NCI-H82 treated with DMSO at 0.1 percent for 48 hours (cell line): ENCODE measurements at regions not wholly inside any gene's neighbourhood (a gene's known extent, or its start where the extent isn't known, plus 50 kb on each side); places are given as distances from the start of the nearest gene placed in this dataset.

ENCODE experiments used
- DNase-seq: peaks from one replicate; lab custom pipeline; 2025; ENCODE audit not compliant: unreplicated experiment; lab: John Stamatoyannopoulos, UW

- no peak for DNase-seq
Measured at GRCh38 chr10:88107296-88108097, 244.1 kb downstream of the PTEN start.

- DNase-seq = no peak
Measured at GRCh38 chr10:88108115-88108610, 244.7 kb downstream of the PTEN start.

GRCh38 chr10:88110355-88110754, 246.9 kb downstream of the PTEN start:
- DNase-seq = no peak

GRCh38 chr10:88110822-88111221, 247.4 kb downstream of the PTEN start:
- no peak for DNase-seq

- DNase-seq = no peak
Measured at GRCh38 chr10:88111294-88111693, 247.9 kb downstream of the PTEN start.

- DNase-seq = no peak
Measured at GRCh38 chr10:88113232-88113631, 249.8 kb downstream of the PTEN start.

GRCh38 chr10:88113657-88114272, 250.3 kb downstream of the PTEN start:
- no peak for DNase-seq

GRCh38 chr10:88114368-88114767, 250.9 kb downstream of the PTEN start:
- DNase-seq = peak; percentile 36

GRCh38 chr10:88115407-88115806, 252.0 kb downstream of the PTEN start:
- DNase-seq = no peak

GRCh38 chr10:88115968-88116367, 252.5 kb downstream of the PTEN start:
- no peak for DNase-seq

- DNase-seq = no peak
Measured at GRCh38 chr10:88116481-88116880, 253.1 kb downstream of the PTEN start.

- no peak for DNase-seq
Measured at GRCh38 chr10:88116971-88117626, 253.7 kb downstream of the PTEN start.

GRCh38 chr10:88117869-88118632, 254.6 kb downstream of the PTEN start:
- no peak for DNase-seq

- no peak for DNase-seq
Measured at GRCh38 chr10:88118729-88119128, 255.3 kb downstream of the PTEN start.

GRCh38 chr10:88119160-88119559, 255.7 kb downstream of the PTEN start:
- DNase-seq = no peak

- DNase-seq = no peak
Measured at GRCh38 chr10:88120075-88120474, 256.6 kb downstream of the PTEN start.

- DNase-seq = no peak
Measured at GRCh38 chr10:88120599-88121333, 257.3 kb downstream of the PTEN start.

GRCh38 chr10:88121361-88121760, 257.9 kb downstream of the PTEN start:
- DNase-seq = no peak

- DNase-seq = no peak
Measured at GRCh38 chr10:88122145-88122544, 258.7 kb downstream of the PTEN start.

- no peak for DNase-seq
Measured at GRCh38 chr10:88122576-88122975, 259.2 kb downstream of the PTEN start.

- no peak for DNase-seq
Measured at GRCh38 chr10:88125766-88126165, 262.3 kb downstream of the PTEN start.
